Ishikawa (cell line): ENCODE measurements at regions not wholly inside any gene's neighbourhood (a gene's known extent, or its start where the extent isn't known, plus 50 kb on each side); places are given as distances from the start of the nearest gene placed in this dataset.

Experiments used
- EGR1 ChIP-seq: IDR thresholded peaks from 2 replicates; pipeline ENCODE4 v1.6.1; 2012
- EP300 ChIP-seq: IDR thresholded peaks from 2 replicates; pipeline ENCODE4 v1.6.1; 2012; ENCODE audit warnings: borderline replicate concordance
- FOXM1 ChIP-seq: IDR thresholded peaks from 2 replicates; pipeline ENCODE4 v1.6.1; 2012; ENCODE audit warnings: low read depth, borderline replicate concordance
- NFIC ChIP-seq: IDR thresholded peaks from 2 replicates; pipeline ENCODE4 v1.6.1; 2012
- TAF1 ChIP-seq: IDR thresholded peaks from 2 replicates; pipeline ENCODE4 v1.6.1; 2012; ENCODE audit warnings: low read depth, mild to moderate bottlenecking
- TCF12 ChIP-seq: IDR thresholded peaks from 2 replicates; pipeline ENCODE4 v1.6.1; 2012; ENCODE audit warnings: low read depth

GRCh38 chr3:159787178-159787574 lies 201.5 kb upstream of the IL12A start:
- no peak for TF ChIP-seq FOXM1
- no peak for TF ChIP-seq EP300
- no peak for TF ChIP-seq TAF1
- TF ChIP-seq NFIC: no peak
- TF ChIP-seq TCF12: no peak
- TF ChIP-seq EGR1: no peak
